GM12874 (cell line): ENCODE measurements at regions not wholly inside any gene's neighbourhood (a gene's known extent, or its start where the extent isn't known, plus 50 kb on each side); places are given as distances from the start of the nearest gene placed in this dataset.

ENCODE experiments used
- TF ChIP-seq, protein P1 (sequence below): IDR thresholded peaks from 2 replicates; pipeline ENCODE4 v1.5.1; 2011; ENCODE audit warnings: low read depth, mild to moderate bottlenecking, control low read depth, low read length, moderate library complexity; ENCODE audit not compliant: insufficient read depth

DNA sequence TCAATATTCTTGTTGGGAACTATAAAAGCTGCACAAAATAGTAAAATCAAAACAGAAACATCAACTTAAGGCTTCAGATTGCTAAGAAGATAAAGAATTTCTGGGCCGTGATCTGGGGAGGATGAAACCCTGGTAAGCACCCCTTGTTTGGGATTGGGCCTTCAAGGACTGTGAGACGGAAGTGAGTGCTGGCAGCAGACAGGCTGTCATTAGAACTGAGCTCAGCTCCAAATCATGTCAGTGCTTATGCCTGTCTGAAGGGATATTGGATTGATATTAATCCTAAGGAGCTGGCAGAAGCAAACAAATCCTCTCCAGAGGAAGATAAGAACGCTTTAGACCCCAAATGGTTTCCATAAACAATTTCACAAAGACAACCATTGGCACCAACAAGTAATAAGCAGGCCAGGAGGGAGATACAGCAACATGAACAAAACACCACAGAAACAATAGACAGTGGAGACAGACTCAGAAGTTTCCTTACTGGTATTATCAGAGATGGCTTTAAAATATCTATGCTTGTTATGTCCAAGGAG is 72.6 kb upstream of the CTXND1 start:
- TF ChIP-seq, protein P1, sequence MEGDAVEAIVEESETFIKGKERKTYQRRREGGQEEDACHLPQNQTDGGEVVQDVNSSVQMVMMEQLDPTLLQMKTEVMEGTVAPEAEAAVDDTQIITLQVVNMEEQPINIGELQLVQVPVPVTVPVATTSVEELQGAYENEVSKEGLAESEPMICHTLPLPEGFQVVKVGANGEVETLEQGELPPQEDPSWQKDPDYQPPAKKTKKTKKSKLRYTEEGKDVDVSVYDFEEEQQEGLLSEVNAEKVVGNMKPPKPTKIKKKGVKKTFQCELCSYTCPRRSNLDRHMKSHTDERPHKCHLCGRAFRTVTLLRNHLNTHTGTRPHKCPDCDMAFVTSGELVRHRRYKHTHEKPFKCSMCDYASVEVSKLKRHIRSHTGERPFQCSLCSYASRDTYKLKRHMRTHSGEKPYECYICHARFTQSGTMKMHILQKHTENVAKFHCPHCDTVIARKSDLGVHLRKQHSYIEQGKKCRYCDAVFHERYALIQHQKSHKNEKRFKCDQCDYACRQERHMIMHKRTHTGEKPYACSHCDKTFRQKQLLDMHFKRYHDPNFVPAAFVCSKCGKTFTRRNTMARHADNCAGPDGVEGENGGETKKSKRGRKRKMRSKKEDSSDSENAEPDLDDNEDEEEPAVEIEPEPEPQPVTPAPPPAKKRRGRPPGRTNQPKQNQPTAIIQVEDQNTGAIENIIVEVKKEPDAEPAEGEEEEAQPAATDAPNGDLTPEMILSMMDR, result no peak

DNA sequence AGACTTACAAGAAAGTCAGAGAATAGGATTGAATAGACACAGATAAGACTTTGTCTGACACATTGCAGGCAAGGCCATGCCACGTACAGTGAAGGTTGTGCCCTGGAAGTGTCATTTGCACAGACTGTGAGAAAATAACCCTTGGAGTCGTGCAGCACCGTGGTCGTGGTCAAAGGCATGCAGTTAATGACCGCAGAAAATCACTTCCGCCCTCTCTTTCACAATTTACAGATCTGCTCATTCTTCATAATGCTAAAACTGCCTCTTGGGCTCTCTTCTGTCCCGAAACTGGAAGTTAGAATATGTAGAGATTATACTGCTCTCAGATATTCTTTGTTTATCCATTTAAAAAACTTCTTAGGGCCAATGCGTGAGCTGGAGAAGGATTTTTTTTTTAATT is 73.2 kb upstream of the CTXND1 start:
- TF ChIP-seq, protein P1, result no peak

DNA sequence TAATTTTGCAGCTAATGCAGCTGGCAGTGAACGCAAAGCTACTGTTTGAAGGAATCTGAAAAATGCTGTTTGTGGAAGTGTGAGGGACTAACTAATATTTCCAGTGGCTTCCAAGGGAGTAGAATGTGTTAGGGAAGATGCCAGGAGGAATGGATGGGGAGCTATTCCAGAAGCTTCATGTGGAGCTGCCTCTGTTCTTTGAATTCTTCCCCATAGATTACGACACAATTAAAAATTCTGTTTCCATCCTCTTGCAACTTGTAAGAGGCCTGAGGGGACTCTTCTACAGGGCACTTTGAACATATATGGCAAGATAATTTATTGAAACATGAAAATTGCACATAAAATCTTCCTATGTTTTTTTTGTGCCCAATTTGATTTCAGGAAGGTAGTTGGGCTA is 74.3 kb upstream of the CTXND1 start:
- TF ChIP-seq, protein P1, result no peak

DNA sequence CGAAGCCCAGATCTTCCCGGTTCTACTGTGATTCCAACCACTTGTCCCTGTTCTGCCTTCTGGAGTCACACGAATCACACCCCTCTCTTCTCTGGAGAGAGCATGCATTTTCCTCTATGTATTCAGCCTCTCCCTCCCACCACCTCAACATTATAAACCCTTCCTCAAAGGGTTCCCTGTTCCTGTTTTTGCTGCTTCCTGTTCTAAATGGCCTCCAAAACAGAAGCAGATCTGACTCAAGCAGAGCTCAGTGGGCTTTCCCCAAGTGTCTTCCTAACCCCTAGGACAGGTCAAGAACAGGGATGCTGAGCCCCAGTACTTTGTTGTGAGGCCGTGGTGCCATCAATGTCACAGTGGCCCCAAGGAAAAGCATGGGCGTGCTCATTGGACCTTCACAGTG is 75.7 kb upstream of the ARNT2 start:
- TF ChIP-seq, protein P1, result no peak

DNA sequence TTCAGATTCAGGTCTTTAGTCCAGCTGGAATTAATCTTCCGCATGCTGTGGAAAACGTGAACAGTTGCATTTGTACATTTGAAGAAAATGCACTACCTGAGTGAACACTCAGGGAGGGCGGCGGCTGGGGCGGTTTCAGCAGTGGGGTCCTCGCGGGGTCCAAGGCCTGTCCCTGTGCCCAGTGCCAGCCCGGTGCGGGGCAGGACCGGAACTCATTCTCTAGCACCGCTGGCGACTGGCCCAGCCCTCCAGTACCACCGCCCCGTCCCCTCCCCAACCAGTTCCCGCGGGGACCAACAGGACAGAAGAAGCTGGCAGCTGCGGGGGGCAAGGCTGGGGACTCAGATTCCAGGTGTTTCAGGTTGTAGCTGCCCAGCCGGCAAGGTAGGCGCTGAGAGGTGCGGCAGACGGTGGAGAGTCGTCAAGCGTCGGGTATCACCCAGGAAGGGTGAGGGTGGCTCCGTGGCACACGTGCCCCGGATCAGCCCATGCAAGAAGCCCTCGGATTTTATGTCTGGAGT is 72.2 kb upstream of the ARNT2 start:
- TF ChIP-seq, protein P1, result no peak

DNA sequence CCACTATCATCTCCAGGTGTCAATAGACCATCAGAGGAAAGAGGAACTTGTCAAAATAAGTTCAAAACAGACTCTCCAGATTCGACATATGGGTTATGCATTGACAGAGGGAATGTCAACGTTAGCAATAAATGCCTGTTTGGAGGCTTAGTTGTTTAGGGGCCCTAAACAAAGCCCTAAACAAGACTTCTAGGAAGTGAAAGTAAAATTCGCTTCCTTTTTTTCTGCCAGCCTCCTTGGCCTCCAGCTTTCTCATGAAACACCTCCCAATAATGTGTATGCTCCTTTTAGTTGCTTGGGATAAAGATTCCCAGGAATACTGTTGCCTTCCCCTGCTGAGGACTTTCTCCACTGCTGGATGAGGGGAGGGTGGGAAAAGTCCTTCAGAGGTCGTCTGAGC is 70.9 kb upstream of the ARNT2 start:
- TF ChIP-seq, protein P1, result no peak

DNA sequence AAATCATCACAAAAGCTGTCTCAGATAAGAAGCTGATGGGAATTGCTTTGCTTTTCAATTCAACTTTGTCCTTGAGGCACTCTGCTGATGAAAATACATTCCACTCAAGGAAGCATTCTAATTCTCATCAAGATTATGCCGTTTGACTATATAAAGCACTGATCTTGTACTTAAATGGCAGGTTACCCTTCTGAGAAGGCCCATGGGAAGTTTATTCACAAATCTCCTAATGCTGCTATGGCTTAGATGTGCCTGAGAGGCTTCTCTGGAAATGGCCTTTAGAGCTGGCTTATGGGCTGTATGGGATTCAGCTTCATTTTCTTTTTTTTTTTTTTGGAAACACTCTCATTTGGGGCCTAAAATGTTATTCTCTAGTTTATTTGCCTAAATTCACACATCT is 69.7 kb upstream of the ARNT2 start:
- TF ChIP-seq, protein P1, result no peak

DNA sequence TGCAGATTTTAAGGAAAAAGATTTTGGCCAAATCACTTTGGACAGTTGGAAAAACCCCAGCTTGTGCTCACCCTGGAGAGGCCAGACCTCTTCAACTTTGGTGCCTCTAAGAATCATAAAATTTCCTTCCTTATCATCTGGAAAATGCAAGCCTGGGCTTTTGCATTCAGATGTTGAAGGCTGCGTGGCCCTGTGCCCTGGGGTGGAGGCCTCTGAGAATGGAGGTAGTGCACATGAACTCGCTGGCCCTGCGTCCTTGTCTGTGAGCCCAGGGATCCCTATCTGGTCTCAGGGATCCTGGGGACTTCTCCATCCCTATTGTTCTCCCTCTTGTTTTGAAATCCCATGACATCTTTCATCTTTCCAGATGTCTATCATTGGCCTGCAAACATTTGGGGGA is 64.6 kb upstream of the ARNT2 start:
- TF ChIP-seq, protein P1, result no peak
